ENCODE measurements at regions not wholly inside any gene's neighbourhood (a gene's known extent, or its start where the extent isn't known, plus 50 kb on each side); places are given as distances from the start of the nearest gene placed in this dataset.
A peak's percentile ranks its signal among the peaks of the same experiment; 100 is the strongest.

- FAIRE-seq (peak; percentile 56), DNase-seq (ENCODE audit: extremely low spot score, insufficient read length, low read depth) (no peak)
Measured at GRCh38 chr10:4127518-4128315, 342.7 kb upstream of the KLF6 start.

GRCh38 chr10:4125776-4126175, 340.8 kb upstream of the KLF6 start:
- DNase-seq (ENCODE audit: extremely low spot score, insufficient read length, low read depth), result no peak
- no peak for FAIRE-seq

GRCh38 chr10:4121502-4122380, 336.7 kb upstream of the KLF6 start:
- peak; percentile 68 for FAIRE-seq
- DNase-seq (ENCODE audit: extremely low spot score, insufficient read length, low read depth), result no peak

- DNase-seq (ENCODE audit: extremely low spot score, insufficient read length, low read depth) (no peak), FAIRE-seq (peak; percentile 21)
Measured at GRCh38 chr10:4120096-4120853, 335.3 kb upstream of the KLF6 start.

GRCh38 chr10:4119107-4119506, 334.1 kb upstream of the KLF6 start:
- FAIRE-seq, result no peak
- no peak for DNase-seq (ENCODE audit: extremely low spot score, insufficient read length, low read depth)

GRCh38 chr10:4117604-4118003, 332.6 kb upstream of the KLF6 start:
- FAIRE-seq (no peak), DNase-seq (ENCODE audit: extremely low spot score, insufficient read length, low read depth) (no peak)

GRCh38 chr10:4111643-4112042, 326.6 kb upstream of the KLF6 start:
- DNase-seq (ENCODE audit: extremely low spot score, insufficient read length, low read depth) (no peak), FAIRE-seq (no peak)

GRCh38 chr10:4109469-4109868, 324.5 kb upstream of the KLF6 start:
- no peak for DNase-seq (ENCODE audit: extremely low spot score, insufficient read length, low read depth)
- FAIRE-seq, result no peak

- no peak for DNase-seq (ENCODE audit: extremely low spot score, insufficient read length, low read depth)
- peak; percentile 12 for FAIRE-seq
Measured at GRCh38 chr10:4108693-4109092, 323.7 kb upstream of the KLF6 start.

- FAIRE-seq (no peak), DNase-seq (ENCODE audit: extremely low spot score, insufficient read length, low read depth) (no peak)
Measured at GRCh38 chr10:4107285-4107851, 322.4 kb upstream of the KLF6 start.

- no peak for DNase-seq (ENCODE audit: extremely low spot score, insufficient read length, low read depth)
- FAIRE-seq, result no peak
Measured at GRCh38 chr10:4103603-4104002, 318.6 kb upstream of the KLF6 start.

- no peak for FAIRE-seq
- DNase-seq (ENCODE audit: extremely low spot score, insufficient read length, low read depth), result no peak
Measured at GRCh38 chr10:4102802-4103344, 317.9 kb upstream of the KLF6 start.

GRCh38 chr10:4101918-4102654, 317.1 kb upstream of the KLF6 start:
- FAIRE-seq (no peak), DNase-seq (ENCODE audit: extremely low spot score, insufficient read length, low read depth) (no peak)

- DNase-seq (ENCODE audit: extremely low spot score, insufficient read length, low read depth) (no peak), FAIRE-seq (no peak)
Measured at GRCh38 chr10:4100380-4100779, 315.4 kb upstream of the KLF6 start.

GRCh38 chr10:4099202-4099601, 314.2 kb upstream of the KLF6 start:
- DNase-seq (ENCODE audit: extremely low spot score, insufficient read length, low read depth) (no peak), FAIRE-seq (no peak)

- no peak for FAIRE-seq
- DNase-seq (ENCODE audit: extremely low spot score, insufficient read length, low read depth), result no peak
Measured at GRCh38 chr10:4095166-4095917, 310.3 kb upstream of the KLF6 start.

GRCh38 chr10:4094751-4095150, 309.7 kb upstream of the KLF6 start:
- DNase-seq (ENCODE audit: extremely low spot score, insufficient read length, low read depth) (no peak), FAIRE-seq (no peak)

GRCh38 chr10:4093438-4093837, 308.4 kb upstream of the KLF6 start:
- DNase-seq (ENCODE audit: extremely low spot score, insufficient read length, low read depth), result no peak
- FAIRE-seq, result no peak

Measured in GM18507 (cell line).